Mononuclear cell (primary cell): ENCODE measurements at regions not wholly inside any gene's neighbourhood (a gene's known extent, or its start where the extent isn't known, plus 50 kb on each side); places are given as distances from the start of the nearest gene placed in this dataset.
"Not testable (repeated sequence)": the region's sequence is repeated elsewhere in the genome, so short reads cannot be mapped to it uniquely, and the experiment has no call there.

Source experiments
- H3K27me3 ChIP-seq: 2 replicates; pipeline ENCODE4 v1.6.0; 2011; ENCODE audit warnings: low read length, control low read depth; ENCODE audit not compliant: insufficient read depth
- H3K4me1 ChIP-seq: 2 replicates; pipeline ENCODE4 v1.5.1; 2011; ENCODE audit warnings: mild to moderate bottlenecking, low read length, control low read depth; ENCODE audit not compliant: insufficient read depth
- H3K4me3 ChIP-seq: 2 replicates; pipeline ENCODE4 v1.5.1; 2011; ENCODE audit warnings: mild to moderate bottlenecking, low read length, moderate library complexity
- H3K9me3 ChIP-seq: 2 replicates; pipeline ENCODE4 v1.5.1; 2011; ENCODE audit warnings: low read depth, mild to moderate bottlenecking, control low read depth, low read length

- H3K9me3 ChIP-seq = no peaks in the 10 kb centered on the region
- no peak overlapping the region for H3K4me3 ChIP-seq
- H3K27me3 ChIP-seq = no peaks in the 10 kb centered on the region
- H3K4me1 ChIP-seq = no peaks in the 10 kb centered on the region
Measured at GRCh38 chr5:92559331-92559730, 1021.7 kb downstream of the NR2F1-AS1 start.

- Histone ChIP-seq H3K4me1 (no peaks in the 10 kb centered on the region), H3K4me3 (no peak overlapping the region), H3K27me3 (no peaks in the 10 kb centered on the region), H3K9me3 (no peaks in the 10 kb centered on the region)
Measured at GRCh38 chr5:92556747-92557146, 1024.3 kb downstream of the NR2F1-AS1 start.

- no peak overlapping the region for H3K4me3 ChIP-seq
- no peaks in the 10 kb centered on the region for H3K4me1 ChIP-seq
- no peaks in the 10 kb centered on the region for H3K9me3 ChIP-seq
- no peaks in the 10 kb centered on the region for H3K27me3 ChIP-seq
Measured at GRCh38 chr5:92554447-92555085, 1026.5 kb downstream of the NR2F1-AS1 start.

GRCh38 chr5:92553326-92553725 is 1027.7 kb downstream of the NR2F1-AS1 start:
- H3K9me3 ChIP-seq = no peaks in the 10 kb centered on the region
- H3K4me3 ChIP-seq = no peak overlapping the region

GRCh38 chr5:92552206-92553160 is 1028.5 kb downstream of the NR2F1-AS1 start:
- H3K27me3 ChIP-seq = no peaks in the 10 kb centered on the region
- H3K4me1 ChIP-seq = no peaks in the 10 kb centered on the region
- no peaks in the 10 kb centered on the region for H3K9me3 ChIP-seq
- H3K4me3 ChIP-seq = no peak overlapping the region

More at GRCh38 chr5:92553326-92553725, 1027.7 kb downstream of the NR2F1-AS1 start:
- Histone ChIP-seq H3K4me1 (no peaks in the 10 kb centered on the region), H3K27me3 (no peaks in the 10 kb centered on the region)

GRCh38 chr5:92548346-92548745 is 1032.7 kb downstream of the NR2F1-AS1 start:
- Histone ChIP-seq H3K4me3 (no peak overlapping the region), H3K4me1 (no peaks in the 10 kb centered on the region), H3K27me3 (no peaks in the 10 kb centered on the region), H3K9me3 (no peaks in the 10 kb centered on the region)

GRCh38 chr5:92544596-92544995 is 1036.4 kb downstream of the NR2F1-AS1 start:
- Histone ChIP-seq H3K27me3 (no peaks in the 10 kb centered on the region), H3K9me3 (no peaks in the 10 kb centered on the region), H3K4me1 (no peaks in the 10 kb centered on the region), H3K4me3 (no peak overlapping the region)

GRCh38 chr5:92544036-92544435 is 1037.0 kb downstream of the NR2F1-AS1 start:
- no peaks in the 10 kb centered on the region for H3K9me3 ChIP-seq
- no peaks in the 10 kb centered on the region for H3K4me1 ChIP-seq
- no peak overlapping the region for H3K4me3 ChIP-seq
- no peaks in the 10 kb centered on the region for H3K27me3 ChIP-seq

- H3K27me3 ChIP-seq = no peaks in the 10 kb centered on the region
- no peak overlapping the region for H3K4me3 ChIP-seq
- no peaks in the 10 kb centered on the region for H3K9me3 ChIP-seq
- no peaks in the 10 kb centered on the region for H3K4me1 ChIP-seq
Measured at GRCh38 chr5:92543201-92543600, 1037.8 kb downstream of the NR2F1-AS1 start.

GRCh38 chr5:92542017-92542416 is 1039.0 kb downstream of the NR2F1-AS1 start:
- not testable (repeated sequence) for H3K9me3 ChIP-seq, H3K27me3 ChIP-seq, H3K4me1 ChIP-seq, H3K4me3 ChIP-seq

- H3K4me1 ChIP-seq = no peaks in the 10 kb centered on the region
- no peaks in the 10 kb centered on the region for H3K9me3 ChIP-seq
- no peaks in the 10 kb centered on the region for H3K27me3 ChIP-seq
- H3K4me3 ChIP-seq = no peak overlapping the region
Measured at GRCh38 chr5:92527311-92528078, 1053.5 kb downstream of the NR2F1-AS1 start.

- Histone ChIP-seq H3K4me1 (no peaks in the 10 kb centered on the region), H3K27me3 (no peaks in the 10 kb centered on the region), H3K4me3 (no peak overlapping the region), H3K9me3 (no peaks in the 10 kb centered on the region)
Measured at GRCh38 chr5:92525131-92525530, 1055.9 kb downstream of the NR2F1-AS1 start.

GRCh38 chr5:92519811-92520632 is 1061.0 kb downstream of the NR2F1-AS1 start:
- Histone ChIP-seq H3K27me3 (no peaks in the 10 kb centered on the region), H3K4me1 (no peaks in the 10 kb centered on the region), H3K4me3 (no peak overlapping the region), H3K9me3 (no peaks in the 10 kb centered on the region)

GRCh38 chr5:92518318-92518904 is 1062.6 kb downstream of the NR2F1-AS1 start:
- Histone ChIP-seq H3K4me3 (no peak overlapping the region), H3K27me3 (no peaks in the 10 kb centered on the region), H3K9me3 (no peaks in the 10 kb centered on the region), H3K4me1 (no peaks in the 10 kb centered on the region)
